ENCODE measurements at regions not wholly inside any gene's neighbourhood (a gene's known extent, or its start where the extent isn't known, plus 50 kb on each side); places are given as distances from the start of the nearest gene placed in this dataset.
A peak's percentile ranks its signal among the peaks of the same experiment; 100 is the strongest.

- TF ChIP-seq, protein P1, sequence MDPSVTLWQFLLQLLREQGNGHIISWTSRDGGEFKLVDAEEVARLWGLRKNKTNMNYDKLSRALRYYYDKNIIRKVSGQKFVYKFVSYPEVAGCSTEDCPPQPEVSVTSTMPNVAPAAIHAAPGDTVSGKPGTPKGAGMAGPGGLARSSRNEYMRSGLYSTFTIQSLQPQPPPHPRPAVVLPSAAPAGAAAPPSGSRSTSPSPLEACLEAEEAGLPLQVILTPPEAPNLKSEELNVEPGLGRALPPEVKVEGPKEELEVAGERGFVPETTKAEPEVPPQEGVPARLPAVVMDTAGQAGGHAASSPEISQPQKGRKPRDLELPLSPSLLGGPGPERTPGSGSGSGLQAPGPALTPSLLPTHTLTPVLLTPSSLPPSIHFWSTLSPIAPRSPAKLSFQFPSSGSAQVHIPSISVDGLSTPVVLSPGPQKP (CRISPR knock-in tag; IDR thresholded peaks at IDR 0.05), result no peak
- TF ChIP-seq MECOM (CRISPR knock-in tag; IDR thresholded peaks at IDR 0.05), result no peak
- TF ChIP-seq ELF1 (tag; IDR thresholded peaks at IDR 0.05), result no peak
These were observed 168.0 kb downstream of the ALX1 start (continued) for GRCh38 chr12:85448031-85448430.

DNA sequence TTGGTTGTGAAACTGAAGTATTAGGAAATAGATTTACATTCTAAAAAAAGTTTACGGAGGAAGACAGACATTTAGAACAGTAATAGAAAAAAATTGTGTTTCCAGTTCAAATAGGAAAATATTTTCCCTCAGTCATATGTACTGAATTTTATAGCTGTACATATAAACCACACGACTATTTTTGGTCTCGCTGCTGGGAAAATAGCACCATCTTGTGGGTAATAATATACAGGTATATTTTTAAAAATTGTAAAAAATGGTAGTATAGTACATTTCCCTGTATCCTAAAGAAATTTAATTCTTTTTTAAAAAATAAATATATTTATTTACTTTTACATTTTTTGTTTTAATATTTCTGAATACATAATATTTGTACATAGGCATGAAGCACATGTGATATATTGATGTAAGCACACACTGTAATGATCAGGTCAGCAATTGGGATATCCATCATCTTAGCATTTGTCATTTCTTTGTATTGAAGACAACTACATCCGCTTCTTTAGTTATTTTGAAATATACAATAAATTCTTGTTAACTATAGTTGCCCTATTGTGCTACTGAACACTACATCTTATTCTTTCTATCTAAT lies 168.6 kb downstream of the ALX1 start:
- Histone ChIP-seq H3K4me2 (ENCODE audit: insufficient read depth, low read length) (no peak overlapping the region), H2AFZ (ENCODE audit: low read depth, low read length) (no peak overlapping the region), H3K9me1 (ENCODE audit: control insufficient read depth, insufficient read depth, low read length) (no peaks in the 10 kb centered on the region), H3K9me3 (replicated peaks; ENCODE audit: control insufficient read depth, insufficient read depth, low read depth, low read length) (no peaks in the 10 kb centered on the region), H3K4me1 (replicated peaks in 1 of 2; ENCODE audit: control insufficient read depth in 2 of 2, insufficient read depth in 2 of 2, low read length in 2 of 2) (no peaks in the 10 kb centered on the region), H3K27ac (ENCODE audit: extremely low read depth, low read depth, low read length) (no peak overlapping the region), H3K36me3 (ENCODE audit: control insufficient read depth, insufficient read depth, low read length) (no peaks in the 10 kb centered on the region), H4K20me1 (replicated peaks; ENCODE audit: control insufficient read depth, insufficient read depth, low read length) (no peaks in the 10 kb centered on the region), H3K4me3 (no peak overlapping the region), H3K9ac (ENCODE audit: insufficient read depth in 1 of 2, low read depth in 2 of 2, low read length in 2 of 2) (no peak overlapping the region), H3K79me2 (ENCODE audit: control insufficient read depth, insufficient read depth, low read length) (no peaks in the 10 kb centered on the region), H3K27me3 (ENCODE audit: control insufficient read depth in 2 of 2, insufficient read depth in 2 of 2, low read length in 2 of 2) (no peaks in the 10 kb centered on the region)
- ChIA-PET POLR2A (no interaction called here), CTCF (ENCODE audit: low intra/inter-chr PET ratio) (no interaction called here)
- ATAC-seq (no peak), FAIRE-seq (no peak), DNase-seq (ENCODE audit: extremely low read depth in 1 of 4, low spot score in 3 of 4) (no peak)
- intact Hi-C loops (cut with micrococcal nuclease), result no loop called here
- no TSS peak for BruUV-seq (replicated peaks)
- in situ Hi-C loops (cut with MboI), result no loop called here
- WGBS (ENCODE audit: insufficient coverage, low coverage, missing lambda C conversion rate), result 3% methylated on average over 4 of the region's 4 CpGs
- TF ChIP-seq, protein P2, sequence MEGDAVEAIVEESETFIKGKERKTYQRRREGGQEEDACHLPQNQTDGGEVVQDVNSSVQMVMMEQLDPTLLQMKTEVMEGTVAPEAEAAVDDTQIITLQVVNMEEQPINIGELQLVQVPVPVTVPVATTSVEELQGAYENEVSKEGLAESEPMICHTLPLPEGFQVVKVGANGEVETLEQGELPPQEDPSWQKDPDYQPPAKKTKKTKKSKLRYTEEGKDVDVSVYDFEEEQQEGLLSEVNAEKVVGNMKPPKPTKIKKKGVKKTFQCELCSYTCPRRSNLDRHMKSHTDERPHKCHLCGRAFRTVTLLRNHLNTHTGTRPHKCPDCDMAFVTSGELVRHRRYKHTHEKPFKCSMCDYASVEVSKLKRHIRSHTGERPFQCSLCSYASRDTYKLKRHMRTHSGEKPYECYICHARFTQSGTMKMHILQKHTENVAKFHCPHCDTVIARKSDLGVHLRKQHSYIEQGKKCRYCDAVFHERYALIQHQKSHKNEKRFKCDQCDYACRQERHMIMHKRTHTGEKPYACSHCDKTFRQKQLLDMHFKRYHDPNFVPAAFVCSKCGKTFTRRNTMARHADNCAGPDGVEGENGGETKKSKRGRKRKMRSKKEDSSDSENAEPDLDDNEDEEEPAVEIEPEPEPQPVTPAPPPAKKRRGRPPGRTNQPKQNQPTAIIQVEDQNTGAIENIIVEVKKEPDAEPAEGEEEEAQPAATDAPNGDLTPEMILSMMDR (IDR thresholded peaks at IDR 0.05 in 2 of 3, conservative IDR thresholded peaks at IDR 0.05 in 1 of 3; ENCODE audit: insufficient read depth in 2 of 3, low read depth in 1 of 3, low read length in 3 of 3), result peak in 1 of 3 experiments; percentile 12; a peak in 1 of 6 replicates
- TF ChIP-seq, protein P3, sequence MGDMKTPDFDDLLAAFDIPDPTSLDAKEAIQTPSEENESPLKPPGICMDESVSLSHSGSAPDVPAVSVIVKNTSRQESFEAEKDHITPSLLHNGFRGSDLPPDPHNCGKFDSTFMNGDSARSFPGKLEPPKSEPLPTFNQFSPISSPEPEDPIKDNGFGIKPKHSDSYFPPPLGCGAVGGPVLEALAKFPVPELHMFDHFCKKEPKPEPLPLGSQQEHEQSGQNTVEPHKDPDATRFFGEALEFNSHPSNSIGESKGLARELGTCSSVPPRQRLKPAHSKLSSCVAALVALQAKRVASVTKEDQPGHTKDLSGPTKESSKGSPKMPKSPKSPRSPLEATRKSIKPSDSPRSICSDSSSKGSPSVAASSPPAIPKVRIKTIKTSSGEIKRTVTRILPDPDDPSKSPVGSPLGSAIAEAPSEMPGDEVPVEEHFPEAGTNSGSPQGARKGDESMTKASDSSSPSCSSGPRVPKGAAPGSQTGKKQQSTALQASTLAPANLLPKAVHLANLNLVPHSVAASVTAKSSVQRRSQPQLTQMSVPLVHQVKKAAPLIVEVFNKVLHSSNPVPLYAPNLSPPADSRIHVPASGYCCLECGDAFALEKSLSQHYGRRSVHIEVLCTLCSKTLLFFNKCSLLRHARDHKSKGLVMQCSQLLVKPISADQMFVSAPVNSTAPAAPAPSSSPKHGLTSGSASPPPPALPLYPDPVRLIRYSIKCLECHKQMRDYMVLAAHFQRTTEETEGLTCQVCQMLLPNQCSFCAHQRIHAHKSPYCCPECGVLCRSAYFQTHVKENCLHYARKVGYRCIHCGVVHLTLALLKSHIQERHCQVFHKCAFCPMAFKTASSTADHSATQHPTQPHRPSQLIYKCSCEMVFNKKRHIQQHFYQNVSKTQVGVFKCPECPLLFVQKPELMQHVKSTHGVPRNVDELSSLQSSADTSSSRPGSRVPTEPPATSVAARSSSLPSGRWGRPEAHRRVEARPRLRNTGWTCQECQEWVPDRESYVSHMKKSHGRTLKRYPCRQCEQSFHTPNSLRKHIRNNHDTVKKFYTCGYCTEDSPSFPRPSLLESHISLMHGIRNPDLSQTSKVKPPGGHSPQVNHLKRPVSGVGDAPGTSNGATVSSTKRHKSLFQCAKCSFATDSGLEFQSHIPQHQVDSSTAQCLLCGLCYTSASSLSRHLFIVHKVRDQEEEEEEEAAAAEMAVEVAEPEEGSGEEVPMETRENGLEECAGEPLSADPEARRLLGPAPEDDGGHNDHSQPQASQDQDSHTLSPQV (IDR thresholded peaks at IDR 0.05), result no peak
- TF ChIP-seq RAD21 (CRISPR knock-in tag; conservative IDR thresholded peaks at IDR 0.05 in 1 of 2, IDR thresholded peaks at IDR 0.05 in 1 of 2) (peak; percentile 36 to 37; a peak in 3 of 4 replicates), ZNF134 (CRISPR knock-in tag; conservative IDR thresholded peaks at IDR 0.05) (no peak)

Data from K562 (cell line).